ENCODE measurements at regions not wholly inside any gene's neighbourhood (a gene's known extent, or its start where the extent isn't known, plus 50 kb on each side); places are given as distances from the start of the nearest gene placed in this dataset.
A peak's percentile ranks its signal among the peaks of the same experiment; 100 is the strongest.

- DNase-seq (ENCODE audit: low read depth), result no peak
These were observed 79.3 kb downstream of the PCTP start for GRCh38 chr17:55829995-55830612.

GRCh38 chr17:55830699-55831471 lies 80.0 kb downstream of the PCTP start:
- DNase-seq (ENCODE audit: low read depth), result no peak

- DNase-seq (ENCODE audit: low read depth), result peak; percentile 26
These were observed 82.5 kb downstream of the PCTP start for GRCh38 chr17:55833306-55833705.

GRCh38 chr17:55842405-55843158 lies 91.7 kb downstream of the PCTP start:
- DNase-seq (ENCODE audit: low read depth), result peak; percentile 9

- no peak for DNase-seq (ENCODE audit: low read depth)
These were observed 92.9 kb downstream of the PCTP start for GRCh38 chr17:55843785-55844184.

- DNase-seq (ENCODE audit: low read depth), result peak; percentile 12
These were observed 94.5 kb downstream of the PCTP start for GRCh38 chr17:55845385-55845784.

- DNase-seq (ENCODE audit: low read depth), result no peak
These were observed 95.9 kb downstream of the PCTP start for GRCh38 chr17:55846745-55847144.

GRCh38 chr17:55852734-55853133 lies 101.9 kb downstream of the PCTP start:
- no peak for DNase-seq (ENCODE audit: low read depth)

GRCh38 chr17:55859301-55859795 lies 108.5 kb downstream of the PCTP start:
- DNase-seq (ENCODE audit: low read depth), result no peak

GRCh38 chr17:55865072-55865762 lies 114.4 kb downstream of the PCTP start:
- DNase-seq (ENCODE audit: low read depth), result no peak

GRCh38 chr17:55870044-55870443 lies 119.2 kb downstream of the PCTP start:
- DNase-seq (ENCODE audit: low read depth), result no peak

GRCh38 chr17:55872374-55872773 lies 121.5 kb downstream of the PCTP start:
- DNase-seq (ENCODE audit: low read depth), result no peak

- no peak for DNase-seq (ENCODE audit: low read depth)
These were observed 122.3 kb downstream of the PCTP start for GRCh38 chr17:55873017-55873758.

GRCh38 chr17:55883149-55883548 lies 132.3 kb downstream of the PCTP start:
- no peak for DNase-seq (ENCODE audit: low read depth)

- no peak for DNase-seq (ENCODE audit: low read depth)
These were observed 136.7 kb downstream of the PCTP start for GRCh38 chr17:55887531-55887930.

GRCh38 chr17:55889271-55889670 lies 138.4 kb downstream of the PCTP start:
- no peak for DNase-seq (ENCODE audit: low read depth)

- DNase-seq (ENCODE audit: low read depth), result no peak
These were observed 144.4 kb downstream of the PCTP start for GRCh38 chr17:55895112-55895759.

- DNase-seq (ENCODE audit: low read depth), result no peak
These were observed 146.4 kb downstream of the PCTP start for GRCh38 chr17:55897301-55897700.

GRCh38 chr17:55898195-55898594 lies 147.3 kb downstream of the PCTP start:
- DNase-seq (ENCODE audit: low read depth), result no peak

GRCh38 chr17:55900188-55900587 lies 149.3 kb downstream of the PCTP start:
- DNase-seq (ENCODE audit: low read depth), result no peak
